GM18861 (cell line): ENCODE measurements at regions not wholly inside any gene's neighbourhood (a gene's known extent, or its start where the extent isn't known, plus 50 kb on each side); places are given as distances from the start of the nearest gene placed in this dataset.
"Not testable (repeated sequence)": the region's sequence is repeated elsewhere in the genome, so short reads cannot be mapped to it uniquely, and the experiment has no call there.

Source experiments
- ATAC-seq: cut with Tn5 transposase; IDR thresholded peaks from one replicate; pipeline ENCODE4 v1.9.1; 2021; ENCODE audit not compliant: unreplicated experiment

- ATAC-seq: no peak
These were observed 248.5 kb upstream of the ONECUT1 start for GRCh38 chr15:53038655-53038941.

- no peak for ATAC-seq
These were observed 247.9 kb upstream of the ONECUT1 start for GRCh38 chr15:53037904-53038654.

GRCh38 chr15:53036641-53037040 lies 246.5 kb upstream of the ONECUT1 start:
- ATAC-seq: no peak

GRCh38 chr15:53034767-53035245 lies 244.7 kb upstream of the ONECUT1 start:
- ATAC-seq: no peak

- ATAC-seq: no peak
These were observed 243.6 kb upstream of the ONECUT1 start for GRCh38 chr15:53033709-53034108.

GRCh38 chr15:53031469-53031868 lies 241.3 kb upstream of the ONECUT1 start:
- ATAC-seq: no peak

GRCh38 chr15:53022788-53023187 lies 232.7 kb upstream of the ONECUT1 start:
- no peak for ATAC-seq

- no peak for ATAC-seq
These were observed 223.2 kb upstream of the ONECUT1 start for GRCh38 chr15:53013329-53013728.

GRCh38 chr15:53011779-53012178 lies 221.6 kb upstream of the ONECUT1 start:
- not testable (repeated sequence) for ATAC-seq

GRCh38 chr15:53009093-53009492 lies 219.0 kb upstream of the ONECUT1 start:
- no peak for ATAC-seq

GRCh38 chr15:53000409-53000808 lies 210.3 kb upstream of the ONECUT1 start:
- no peak for ATAC-seq

GRCh38 chr15:52997123-52997522 lies 207.0 kb upstream of the ONECUT1 start:
- no peak for ATAC-seq

GRCh38 chr15:52994290-52994689 lies 204.2 kb upstream of the ONECUT1 start:
- ATAC-seq: no peak

- no peak for ATAC-seq
These were observed 194.4 kb upstream of the ONECUT1 start for GRCh38 chr15:52984507-52984906.

GRCh38 chr15:52980446-52980845 lies 190.3 kb upstream of the ONECUT1 start:
- no peak for ATAC-seq

- no peak for ATAC-seq
These were observed 186.5 kb upstream of the ONECUT1 start for GRCh38 chr15:52976516-52977075.

GRCh38 chr15:52975941-52976449 lies 185.9 kb upstream of the ONECUT1 start:
- no peak for ATAC-seq

- no peak for ATAC-seq
These were observed 173.7 kb upstream of the ONECUT1 start for GRCh38 chr15:52963865-52964264.

GRCh38 chr15:52960283-52960682 lies 170.1 kb upstream of the ONECUT1 start:
- ATAC-seq: no peak

- ATAC-seq: no peak
These were observed 153.6 kb upstream of the ONECUT1 start for GRCh38 chr15:52943746-52944145.

- ATAC-seq: no peak
These were observed 146.4 kb upstream of the ONECUT1 start for GRCh38 chr15:52936489-52936888.

GRCh38 chr15:52925130-52925529 lies 135.0 kb upstream of the ONECUT1 start:
- no peak for ATAC-seq

GRCh38 chr15:52924630-52925029 lies 134.5 kb upstream of the ONECUT1 start:
- no peak for ATAC-seq
